IMR-90 (cell line): ENCODE measurements at regions not wholly inside any gene's neighbourhood (a gene's known extent, or its start where the extent isn't known, plus 50 kb on each side); places are given as distances from the start of the nearest gene placed in this dataset.

ENCODE experiments used
- ATAC-seq: fragments of 200-7000 bp; cut with Tn5 transposase; 2 replicates; pipeline ENCODE4 v1.9.1; 2020; ENCODE audit warnings: low read depth, mild to moderate bottlenecking, moderate library complexity
- BruUV-seq: library from RNA; stranded (reverse); fragments of 400-500 nt; replicated peaks from 2 replicates; lab custom pipeline; 2021; lab: Mats Ljungman, UMichigan
- CTCF ChIA-PET: fragments of 300-600 bp; formaldehyde crosslinking; extraction: SDS; loops from one replicate; lab custom pipeline; 2021; ENCODE audit warnings: antibody characterized with exemption; lab: Yijun Ruan, JAX
- POLR2A ChIA-PET: fragments of 300-600 bp; sonication (Branson Sonifier 250); formaldehyde crosslinking; loops from one replicate; lab custom pipeline; 2022; ENCODE audit warnings: antibody characterized with exemption; ENCODE audit not compliant: unreplicated experiment; lab: Charles Lee
- DNase-seq: peaks from one replicate; pipeline ENCODE4 v3.0.0; 2013
- H2AFZ ChIP-seq: replicated peaks from 2 replicates; pipeline ENCODE3; 2013; ENCODE audit warnings: low read length, mild to moderate bottlenecking; ENCODE audit not compliant: poor library complexity
- H2AK5ac ChIP-seq: 2 replicates; pipeline ENCODE4 v1.6.1; 2013; ENCODE audit warnings: low read depth, low read length, inconsistent platforms
- H2AK9ac ChIP-seq: replicated peaks from 2 replicates; pipeline ENCODE3; 2013; ENCODE audit warnings: mild to moderate bottlenecking, low read depth, low read length, moderate library complexity; ENCODE audit not compliant: poor library complexity
- H2BK120ac ChIP-seq: 2 replicates; pipeline ENCODE4 v1.6.1; 2013; ENCODE audit warnings: low read depth, low read length, inconsistent platforms
- H2BK15ac ChIP-seq: 3 replicates; pipeline ENCODE4 v1.6.1; 2013; ENCODE audit warnings: low read depth, low read length, inconsistent platforms
- H2BK20ac ChIP-seq: 2 replicates; pipeline ENCODE4 v1.6.1; 2013; ENCODE audit warnings: low read depth, mild to moderate bottlenecking, inconsistent platforms, low read length, moderate library complexity
- H2BK5ac ChIP-seq: 2 replicates; pipeline ENCODE4 v1.6.1; 2013; ENCODE audit warnings: mild to moderate bottlenecking, low read depth, low read length, inconsistent platforms; ENCODE audit not compliant: poor library complexity, severe bottlenecking
- H3K14ac ChIP-seq: replicated peaks from 2 replicates; pipeline ENCODE4 v1.6.1; 2013; ENCODE audit warnings: low read depth, low read length, inconsistent platforms
- H3K18ac ChIP-seq: 2 replicates; pipeline ENCODE4 v1.6.1; 2013; ENCODE audit warnings: low read depth, low read length, control low read depth
- H3K23ac ChIP-seq: 2 replicates; pipeline ENCODE4 v1.6.1; 2013; ENCODE audit warnings: low read depth, low read length, inconsistent platforms
- H3K27ac ChIP-seq: 2 replicates; pipeline ENCODE4 v1.5.1; 2013; ENCODE audit warnings: mild to moderate bottlenecking, control low read depth, low read length; ENCODE audit not compliant: insufficient read depth
- H3K27me3 ChIP-seq: 2 replicates; pipeline ENCODE4 v1.6.1; 2013; ENCODE audit warnings: low read length; ENCODE audit not compliant: control insufficient read depth, insufficient read depth
- H3K36me3 ChIP-seq: 2 replicates; pipeline ENCODE4 v1.6.1; 2013; ENCODE audit warnings: low read length, mixed read lengths; ENCODE audit not compliant: control insufficient read depth, insufficient read depth
- H3K4ac ChIP-seq: 2 replicates; pipeline ENCODE4 v1.6.1; 2013; ENCODE audit warnings: low read depth, low read length, inconsistent platforms
- H3K4me1 ChIP-seq: 2 replicates; pipeline ENCODE4 v1.6.1; 2013; ENCODE audit warnings: low read length, mixed read lengths; ENCODE audit not compliant: control insufficient read depth, insufficient read depth
- H3K4me2 ChIP-seq: 2 replicates; pipeline ENCODE4 v1.6.1; 2013; ENCODE audit warnings: low read depth, mild to moderate bottlenecking, control low read depth, low read length, moderate library complexity
- H3K4me3 ChIP-seq: 2 replicates; pipeline ENCODE4 v1.5.1; 2013; ENCODE audit warnings: low read depth, mild to moderate bottlenecking, control low read depth, low read length, moderate library complexity; ENCODE audit not compliant: insufficient read depth
- H3K56ac ChIP-seq: 2 replicates; pipeline ENCODE4 v1.6.1; 2013; ENCODE audit warnings: low read length, inconsistent platforms; ENCODE audit not compliant: insufficient read depth; ENCODE audit errors: extremely low read depth
- H3K79me1 ChIP-seq, 2 experiments: 2 replicates each; pipeline ENCODE4 v1.6.1; 2013; ENCODE audit warnings: low read length in 2 of 2, inconsistent platforms in 1 of 2, low read depth in 1 of 2
- H3K9ac ChIP-seq: 2 replicates; pipeline ENCODE4 v1.6.1; 2013; ENCODE audit warnings: low read depth, low read length, control low read depth
- H3K9me1 ChIP-seq: 2 replicates; pipeline ENCODE4 v1.6.1; 2013; ENCODE audit warnings: low read length, inconsistent platforms; ENCODE audit not compliant: insufficient read depth
- H3K9me3 ChIP-seq: 2 replicates; pipeline ENCODE4 v1.6.1; 2013; ENCODE audit warnings: low read length; ENCODE audit not compliant: control insufficient read depth, insufficient read depth
- H4K20me1 ChIP-seq: 2 replicates; pipeline ENCODE4 v1.6.1; 2013; ENCODE audit warnings: low read length, inconsistent platforms; ENCODE audit not compliant: insufficient read depth
- H4K5ac ChIP-seq: 2 replicates; pipeline ENCODE4 v1.6.1; 2013; ENCODE audit warnings: mild to moderate bottlenecking, low read depth, low read length, control low read depth
- H4K8ac ChIP-seq, 2 experiments: 2 replicates each; pipeline ENCODE4 v1.6.1; 2013; ENCODE audit warnings: low read depth in 2 of 2, low read length in 2 of 2, control low read depth in 1 of 2, inconsistent platforms in 1 of 2
- H4K91ac ChIP-seq: 2 replicates; pipeline ENCODE4 v1.6.1; 2013; ENCODE audit warnings: low read depth, low read length, inconsistent platforms; ENCODE audit not compliant: insufficient read depth
- CEBPB ChIP-seq: IDR thresholded peaks from 2 replicates; pipeline ENCODE4 v1.6.1; 2012; ENCODE audit warnings: low read depth, low read length, improper control_type of control experiment
- CHD1 ChIP-seq: IDR thresholded peaks from 2 replicates; pipeline ENCODE4 v1.6.1; 2012; ENCODE audit warnings: low read depth, low read length, improper control_type of control experiment
- CTCF ChIP-seq: conservative IDR thresholded peaks from 2 replicates; pipeline ENCODE4 v1.5.1; 2012; ENCODE audit warnings: mild to moderate bottlenecking, low read depth, low read length, improper control_type of control experiment
- ELK1 ChIP-seq: fragments of 150-350 bp; IDR thresholded peaks from 2 replicates; pipeline ENCODE4 v1.6.1; 2016; ENCODE audit warnings: low read depth, mild to moderate bottlenecking, low read length, moderate library complexity, borderline replicate concordance
- FOS ChIP-seq: fragments of 150-350 bp; IDR thresholded peaks from 2 replicates; pipeline ENCODE4 v1.6.1; 2016; ENCODE audit warnings: low read depth, low read length
- MAFK ChIP-seq: IDR thresholded peaks from 2 replicates; pipeline ENCODE4 v1.6.1; 2012; ENCODE audit warnings: low read depth, low read length, improper control_type of control experiment
- MAZ ChIP-seq: IDR thresholded peaks from 2 replicates; pipeline ENCODE4 v1.6.1; 2012; ENCODE audit warnings: low read depth, mild to moderate bottlenecking, low read length, improper control_type of control experiment, moderate library complexity, borderline replicate concordance
- NFE2L2 ChIP-seq: fragments of 150-350 bp; IDR thresholded peaks from 2 replicates; pipeline ENCODE4 v1.6.1; 2016; ENCODE audit warnings: low read depth, mild to moderate bottlenecking, low read length
- RAD21 ChIP-seq: IDR thresholded peaks from 2 replicates; pipeline ENCODE4 v1.6.1; 2012; ENCODE audit warnings: low read length, improper control_type of control experiment
- RFX5 ChIP-seq: IDR thresholded peaks from 2 replicates; pipeline ENCODE4 v1.8.0; 2012; ENCODE audit warnings: low read depth, mild to moderate bottlenecking, low read length, moderate library complexity
- SMC3 ChIP-seq: fragments of 150-350 bp; IDR thresholded peaks from 2 replicates; pipeline ENCODE4 v1.6.1; 2016; ENCODE audit warnings: low read depth, mild to moderate bottlenecking, antibody characterized with exemption, low read length, moderate library complexity
- USF2 ChIP-seq: fragments of 150-350 bp; IDR thresholded peaks from 2 replicates; pipeline ENCODE4 v1.6.1; 2017; ENCODE audit warnings: mild to moderate bottlenecking, antibody characterized with exemption, low read length, low read depth
- WGBS, 2 experiments: methylation state at CpG; one replicate each; pipeline versions ENCODE4 v1.1.5 to v1.1.7; 2013; ENCODE audit warnings: missing lambda C conversion rate in 2 of 2; ENCODE audit not compliant: insufficient read length in 1 of 2; ENCODE audit errors: extremely low coverage in 2 of 2; 5-methylcytosine and 5-hydroxymethylcytosine counted together
- dilution Hi-C: fragments of 300-500 bp; cut with HindIII; formaldehyde crosslinking; loops from one replicate; pipeline ENCODE4 v1.14.3; 2018; ENCODE audit warnings: low sequenced_read_pairs; ENCODE audit not compliant: unreplicated experiment
- in situ Hi-C: fragments of 300-500 bp; cut with MboI; formaldehyde crosslinking; loops from 3 replicates; pipeline ENCODE4 v1.14.3; 2019; ENCODE audit warnings: low sequenced_read_pairs, inconsistent platforms, mixed read lengths
- intact Hi-C: fragments of 100-400 bp; cut with micrococcal nuclease; formaldehyde crosslinking; loops from 2 replicates; pipeline ENCODE4 v1.10.0; 2022

- Histone ChIP-seq H3K14ac (no peak overlapping the region), H2BK20ac (no peak overlapping the region), H2BK15ac (no peak overlapping the region), H3K23ac (no peak overlapping the region), H3K9ac (no peak overlapping the region), H3K27ac (no peak overlapping the region), H3K79me1 (no peaks in the 10 kb centered on the region), H2BK5ac (no peak overlapping the region), H2AFZ (no peak overlapping the region), H3K9me1 (no peaks in the 10 kb centered on the region), H3K56ac (no peak overlapping the region), H3K36me3 (no peaks in the 10 kb centered on the region), H4K5ac (no peak overlapping the region), H2BK120ac (no peak overlapping the region), H2AK9ac (no peak overlapping the region), H3K27me3 (no peaks in the 10 kb centered on the region), H3K4me1 (no peaks in the 10 kb centered on the region), H3K9me3 (peaks cover 14% of the 10 kb centered on the region; the same call in 1 of the 2 replicates), H4K8ac (no peak overlapping the region), H3K18ac (no peak overlapping the region), H3K4me2 (no peak overlapping the region), H2AK5ac (no peak overlapping the region), H3K4ac (no peak overlapping the region), H4K91ac (no peak overlapping the region), H4K20me1 (no peaks in the 10 kb centered on the region), H3K4me3 (no peak overlapping the region)
- BruUV-seq = no TSS peak
- dilution Hi-C loops (no loop called here), intact Hi-C loops (no loop called here), in situ Hi-C loops (no loop called here)
- ATAC-seq = no peak
- TF ChIP-seq CTCF (no peak), CHD1 (no peak), RFX5 (no peak), NFE2L2 (no peak), MAZ (no peak), CEBPB (no peak), RAD21 (no peak), FOS (no peak), SMC3 (no peak), USF2 (no peak), ELK1 (no peak), MAFK (no peak)
- 81% methylated on average over 5 of the region's 10 CpGs; no CpG with 5 or more reads in 1 of the 2 experiments for WGBS, 2 experiments
- ChIA-PET POLR2A (no interaction called here), CTCF (no interaction called here)
- DNase-seq = no peak
These were observed 96.6 kb upstream of the NPTX2 start for GRCh38 chr7:98520356-98520951.
